CD4-positive, CD25-positive, alpha-beta regulatory T cell (primary cell): ENCODE measurements at regions not wholly inside any gene's neighbourhood (a gene's known extent, or its start where the extent isn't known, plus 50 kb on each side); places are given as distances from the start of the nearest gene placed in this dataset.
"Not testable (repeated sequence)": the region's sequence is repeated elsewhere in the genome, so short reads cannot be mapped to it uniquely, and the experiment has no call there.

ENCODE experiments used
- ATAC-seq, 2 donors: fragments of 150-1000 bp; cut with Tn5 transposase; one replicate each; pipeline ENCODE4 v1.10.0; 2021; ENCODE audit warnings: low read depth in 2 of 2, moderate number of reproducible peaks in 2 of 2, moderate library complexity in 1 of 2
- DNase-seq, 3 donors: peaks; one replicate each; pipeline versions ENCODE4 v3.0.0 to v3.0.0-alpha.2; 2012 to 2022; ENCODE audit warnings: mixed read lengths in 1 of 3
- H3K27ac ChIP-seq: one replicate; pipeline ENCODE4 v1.7.0; 2013; ENCODE audit warnings: mild to moderate bottlenecking, low read length; ENCODE audit not compliant: insufficient read depth, poor library complexity, severe bottlenecking
- H3K27me3 ChIP-seq: one replicate; pipeline ENCODE4 v1.7.0; 2013; ENCODE audit warnings: low read length; ENCODE audit not compliant: control insufficient read depth, insufficient read depth
- H3K36me3 ChIP-seq: one replicate; pipeline ENCODE4 v1.7.0; 2013; ENCODE audit warnings: mild to moderate bottlenecking, low read length, moderate library complexity; ENCODE audit not compliant: control insufficient read depth, insufficient read depth
- H3K4me1 ChIP-seq: 2 replicates; pipeline ENCODE4 v1.7.0; 2013; ENCODE audit warnings: mild to moderate bottlenecking, low read length; ENCODE audit not compliant: insufficient read depth, control insufficient read depth, poor library complexity, severe bottlenecking
- H3K4me3 ChIP-seq: one replicate; pipeline ENCODE4 v1.7.0; 2013; ENCODE audit warnings: low read depth, mild to moderate bottlenecking, low read length, moderate library complexity
- H3K9me3 ChIP-seq, 2 experiments: 1 replicate in 1 of 2; 2 replicates in 1 of 2; pipeline ENCODE4 v1.7.0; 2013; ENCODE audit warnings: low read length in 2 of 2, mild to moderate bottlenecking in 1 of 2, moderate library complexity in 1 of 2; ENCODE audit not compliant: control insufficient read depth in 2 of 2
- H3K27ac Mint-ChIP-seq, 3 donors: one replicate each; pipeline ENCODE4 v1.8.0; 2020 to 2022; ENCODE audit warnings: mild to moderate bottlenecking in 3 of 3, mixed read lengths in 3 of 3, moderate library complexity in 2 of 3
- H3K27me3 Mint-ChIP-seq: one replicate; pipeline ENCODE4 v1.8.0; 2022; ENCODE audit warnings: mild to moderate bottlenecking, mixed read lengths
- H3K36me3 Mint-ChIP-seq: one replicate; pipeline ENCODE4 v1.8.0; 2020; ENCODE audit warnings: mixed read lengths
- H3K4me1 Mint-ChIP-seq, 4 donors: one replicate each; pipeline ENCODE4 v1.8.0; 2020 to 2022; ENCODE audit warnings: mixed read lengths in 4 of 4, mild to moderate bottlenecking in 1 of 4
- H3K4me3 Mint-ChIP-seq, 4 donors: one replicate each; pipeline ENCODE4 v1.8.0; 2020 to 2022; ENCODE audit warnings: mild to moderate bottlenecking in 4 of 4, mixed read lengths in 4 of 4, moderate library complexity in 3 of 4
- H3K9me3 Mint-ChIP-seq, 7 donors: one replicate each; pipeline ENCODE4 v1.8.0; 2020 to 2022; ENCODE audit warnings: mixed read lengths in 7 of 7, mild to moderate bottlenecking in 3 of 7, moderate library complexity in 2 of 7

GRCh38 chr4:134862116-134862515, 660.5 kb upstream of the PABPC4L start:
- no peak for ATAC-seq
- Histone ChIP-seq H3K4me3 (no peak overlapping the region), H3K27ac (no peak overlapping the region), H3K36me3 (no peaks in the 10 kb centered on the region), H3K27me3 (no peaks in the 10 kb centered on the region), H3K4me1 (no peaks in the 10 kb centered on the region), H3K9me3 (peaks cover 0 to 5% of the 10 kb centered on the region in 2 experiments)
- no peaks in the 10 kb centered on the region for H3K36me3 Mint-ChIP-seq
- peaks cover 0 to 27% (median 4%) of the 10 kb centered on the region in 7 donors for H3K9me3 Mint-ChIP-seq
- H3K4me3 Mint-ChIP-seq = no peak overlapping the region
- no peaks in the 10 kb centered on the region for H3K27me3 Mint-ChIP-seq
- no peak for DNase-seq
- H3K27ac Mint-ChIP-seq = no peak overlapping the region
- H3K4me1 Mint-ChIP-seq = no peaks in the 10 kb centered on the region

- H3K27me3 ChIP-seq = no peaks in the 10 kb centered on the region
- Mint-ChIP-seq H3K4me3 (no peak overlapping the region), H3K27ac (no peak overlapping the region), H3K4me1 (no peaks in the 10 kb centered on the region), H3K9me3 (peaks cover 0 to 12% (median 3%) of the 10 kb centered on the region in 7 donors), H3K36me3 (no peaks in the 10 kb centered on the region), H3K27me3 (no peaks in the 10 kb centered on the region)
- peaks cover 0 to 4% of the 10 kb centered on the region in 2 experiments for H3K9me3 ChIP-seq
- no peak overlapping the region for H3K27ac ChIP-seq
- H3K4me3 ChIP-seq = no peak overlapping the region
- ATAC-seq = no peak
- no peak for DNase-seq
- no peaks in the 10 kb centered on the region for H3K4me1 ChIP-seq
- H3K36me3 ChIP-seq = no peaks in the 10 kb centered on the region
These were observed 647.1 kb upstream of the PABPC4L start for GRCh38 chr4:134848681-134849080.

- H3K4me3 Mint-ChIP-seq, H3K27me3 Mint-ChIP-seq, H3K4me3 ChIP-seq: not testable (repeated sequence)
These were observed 629.2 kb upstream of the PABPC4L start for GRCh38 chr4:134830741-134831140.

GRCh38 chr4:134812611-134813010, 611.0 kb upstream of the PABPC4L start:
- Histone ChIP-seq H3K36me3 (no peaks in the 10 kb centered on the region), H3K27me3 (no peaks in the 10 kb centered on the region), H3K4me1 (no peaks in the 10 kb centered on the region), H3K27ac (no peak overlapping the region), H3K4me3 (no peak overlapping the region), H3K9me3 (peaks cover 0 to 12% of the 10 kb centered on the region in 2 experiments)
- H3K27ac Mint-ChIP-seq = no peak overlapping the region
- H3K4me3 Mint-ChIP-seq = no peak overlapping the region
- DNase-seq (no peak), ATAC-seq (no peak)
- no peaks in the 10 kb centered on the region for H3K4me1 Mint-ChIP-seq
- no peaks in the 10 kb centered on the region for H3K36me3 Mint-ChIP-seq
- H3K9me3 Mint-ChIP-seq = peaks cover 0 to 10% (median 3%) of the 10 kb centered on the region in 7 donors
- no peaks in the 10 kb centered on the region for H3K27me3 Mint-ChIP-seq

More at GRCh38 chr4:134830741-134831140, 629.2 kb upstream of the PABPC4L start:
- H3K9me3 ChIP-seq, H3K27ac Mint-ChIP-seq, H3K27ac ChIP-seq, ATAC-seq, H3K36me3 ChIP-seq, H3K27me3 ChIP-seq, H3K36me3 Mint-ChIP-seq, DNase-seq, H3K4me1 ChIP-seq, H3K4me1 Mint-ChIP-seq: not testable (repeated sequence)
- H3K9me3 Mint-ChIP-seq = peaks cover 0 to 27% (median 9%) of the 10 kb centered on the region in 7 donors

GRCh38 chr4:134807231-134807745, 605.7 kb upstream of the PABPC4L start:
- peaks cover 2 to 12% (median 7%) of the 10 kb centered on the region in 7 donors for H3K9me3 Mint-ChIP-seq
- no peak overlapping the region for H3K4me3 Mint-ChIP-seq
- H3K36me3 Mint-ChIP-seq = no peaks in the 10 kb centered on the region
- Histone ChIP-seq H3K4me1 (no peaks in the 10 kb centered on the region), H3K9me3 (peaks cover 0 to 3% of the 10 kb centered on the region in 2 experiments), H3K4me3 (no peak overlapping the region), H3K36me3 (no peaks in the 10 kb centered on the region), H3K27ac (no peak overlapping the region), H3K27me3 (no peaks in the 10 kb centered on the region)
- ATAC-seq (no peak), DNase-seq (no peak)
- no peak overlapping the region for H3K27ac Mint-ChIP-seq
- H3K4me1 Mint-ChIP-seq = no peaks in the 10 kb centered on the region
- no peaks in the 10 kb centered on the region for H3K27me3 Mint-ChIP-seq

- Histone ChIP-seq H3K4me1 (no peaks in the 10 kb centered on the region), H3K9me3 (peaks cover 0 to 3% of the 10 kb centered on the region in 2 experiments), H3K27me3 (no peaks in the 10 kb centered on the region), H3K4me3 (no peak overlapping the region), H3K36me3 (no peaks in the 10 kb centered on the region), H3K27ac (no peak overlapping the region)
- ATAC-seq (no peak), DNase-seq (no peak)
- Mint-ChIP-seq H3K36me3 (no peaks in the 10 kb centered on the region), H3K27me3 (no peaks in the 10 kb centered on the region), H3K4me3 (no peak overlapping the region), H3K27ac (no peak overlapping the region), H3K4me1 (no peaks in the 10 kb centered on the region), H3K9me3 (peaks cover 0 to 19% (median 4%) of the 10 kb centered on the region in 7 donors)
These were observed 597.0 kb upstream of the PABPC4L start for GRCh38 chr4:134798573-134798972.

- Histone ChIP-seq H3K4me1 (no peaks in the 10 kb centered on the region), H3K27me3 (no peaks in the 10 kb centered on the region)
- peaks cover 13 to 42% (median 18%) of the 10 kb centered on the region in 7 donors for H3K9me3 Mint-ChIP-seq
These were observed 585.7 kb upstream of the PABPC4L start for GRCh38 chr4:134787315-134787714.

GRCh38 chr4:134780244-134780643, 578.7 kb upstream of the PABPC4L start:
- Mint-ChIP-seq H3K9me3 (peaks cover 5 to 29% (median 14%) of the 10 kb centered on the region in 7 donors), H3K27me3 (no peaks in the 10 kb centered on the region), H3K27ac (no peak overlapping the region), H3K36me3 (no peaks in the 10 kb centered on the region), H3K4me1 (no peaks in the 10 kb centered on the region), H3K4me3 (no peak overlapping the region)
- no peaks in the 10 kb centered on the region for H3K27me3 ChIP-seq
- no peaks in the 10 kb centered on the region for H3K36me3 ChIP-seq
- H3K27ac ChIP-seq = no peak overlapping the region
- H3K9me3 ChIP-seq = no peaks in the 10 kb centered on the region
- H3K4me3 ChIP-seq = no peak overlapping the region
- H3K4me1 ChIP-seq = no peaks in the 10 kb centered on the region
- DNase-seq = no peak
- no peak for ATAC-seq

More at GRCh38 chr4:134787315-134787714, 585.7 kb upstream of the PABPC4L start:
- Histone ChIP-seq H3K27ac (no peak overlapping the region), H3K9me3 (peaks cover 4 to 9% of the 10 kb centered on the region in 2 experiments), H3K4me3 (no peak overlapping the region), H3K36me3 (no peaks in the 10 kb centered on the region)
- DNase-seq (no peak), ATAC-seq (no peak)
- Mint-ChIP-seq H3K36me3 (no peaks in the 10 kb centered on the region), H3K27ac (no peak overlapping the region), H3K27me3 (no peaks in the 10 kb centered on the region), H3K4me3 (no peak overlapping the region), H3K4me1 (no peaks in the 10 kb centered on the region)
